HG03097 (cell line): ENCODE measurements at regions not wholly inside any gene's neighbourhood (a gene's known extent, or its start where the extent isn't known, plus 50 kb on each side); places are given as distances from the start of the nearest gene placed in this dataset.
"Not testable (repeated sequence)": the region's sequence is repeated elsewhere in the genome, so short reads cannot be mapped to it uniquely, and the experiment has no call there.

Experiments used
- ATAC-seq: cut with Tn5 transposase; IDR thresholded peaks from one replicate; pipeline ENCODE4 v1.9.1; 2021; ENCODE audit not compliant: unreplicated experiment, low FRiP score

DNA sequence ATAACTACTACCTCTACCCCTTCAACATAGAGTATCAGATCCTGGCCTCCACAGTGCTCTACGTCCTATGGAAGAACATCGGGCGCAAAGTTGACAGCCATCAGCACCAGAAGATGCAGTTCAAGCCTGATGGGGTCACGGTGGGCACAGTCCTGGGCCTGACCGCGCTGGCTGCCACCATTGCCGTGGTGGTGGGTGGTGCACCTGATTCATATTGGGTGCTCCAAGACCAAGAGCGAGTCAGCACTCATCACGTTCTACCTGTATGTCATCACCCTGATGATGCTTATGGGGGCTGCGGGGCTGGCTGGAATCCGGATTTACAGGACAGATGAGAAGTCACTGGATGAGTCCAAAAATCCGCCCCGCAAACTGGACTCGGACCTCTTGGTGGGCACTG is 846.4 kb downstream of the RPIA start:
- ATAC-seq, result not testable (repeated sequence)

DNA sequence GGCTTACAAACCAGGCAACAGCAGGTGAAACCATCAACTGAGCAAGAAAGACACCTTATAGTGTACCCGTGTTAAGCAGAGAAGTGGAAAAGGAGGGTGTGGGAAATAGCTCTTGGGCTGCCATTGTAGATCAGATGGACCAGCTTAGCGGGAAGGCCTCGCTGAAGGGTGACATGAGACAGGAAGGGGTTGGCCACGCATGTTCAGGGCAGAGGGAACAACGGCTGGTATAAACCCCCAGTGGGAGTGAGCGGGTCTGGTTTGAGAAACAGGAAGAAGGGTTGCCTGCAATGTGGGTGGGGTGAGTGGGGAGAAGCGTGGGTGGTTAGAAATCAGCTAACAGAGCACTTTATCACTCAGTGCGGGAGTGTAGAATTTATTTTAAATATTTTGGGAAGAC is 852.6 kb downstream of the RPIA start:
- ATAC-seq, result not testable (repeated sequence)

DNA sequence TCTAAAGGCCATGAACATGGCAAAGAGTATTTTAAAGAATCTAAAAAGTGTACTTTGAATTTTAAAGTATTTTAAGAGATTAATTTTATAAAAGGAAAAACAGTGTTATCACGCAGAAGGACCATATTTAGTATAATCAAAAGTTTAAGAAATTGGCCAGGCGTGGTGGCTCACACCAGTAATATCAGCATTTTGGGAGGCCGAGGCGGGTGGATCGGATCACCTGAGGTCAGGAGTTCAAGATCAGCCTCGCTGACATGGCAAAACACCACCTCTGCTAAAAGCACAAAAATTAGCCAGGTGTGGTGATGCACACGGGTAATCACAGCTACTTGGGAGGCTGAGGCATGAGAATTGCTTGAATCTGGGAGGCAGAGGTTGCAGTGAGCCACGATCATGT is 887.7 kb downstream of the RPIA start:
- ATAC-seq, result not testable (repeated sequence)

DNA sequence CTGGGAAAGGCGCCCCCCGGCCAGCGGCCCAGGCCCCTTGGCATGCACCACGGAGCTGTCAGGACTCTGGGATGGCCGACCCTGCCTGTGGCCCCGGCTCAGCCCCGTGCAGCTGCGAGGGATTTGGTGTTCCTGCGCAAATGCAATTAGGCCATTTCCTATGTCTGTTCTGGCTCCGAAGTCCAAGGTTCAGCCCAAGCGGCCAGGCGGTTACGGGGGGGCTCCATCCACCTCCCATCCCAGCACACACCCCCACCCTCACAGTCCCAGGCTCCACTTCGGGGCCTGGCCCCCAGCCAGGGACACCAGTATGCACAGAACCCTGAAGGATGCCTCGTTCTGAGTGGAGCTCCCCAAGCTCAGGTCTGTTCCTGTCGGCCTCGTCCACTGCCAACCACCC is 891.3 kb downstream of the RPIA start:
- ATAC-seq, result not testable (repeated sequence)

DNA sequence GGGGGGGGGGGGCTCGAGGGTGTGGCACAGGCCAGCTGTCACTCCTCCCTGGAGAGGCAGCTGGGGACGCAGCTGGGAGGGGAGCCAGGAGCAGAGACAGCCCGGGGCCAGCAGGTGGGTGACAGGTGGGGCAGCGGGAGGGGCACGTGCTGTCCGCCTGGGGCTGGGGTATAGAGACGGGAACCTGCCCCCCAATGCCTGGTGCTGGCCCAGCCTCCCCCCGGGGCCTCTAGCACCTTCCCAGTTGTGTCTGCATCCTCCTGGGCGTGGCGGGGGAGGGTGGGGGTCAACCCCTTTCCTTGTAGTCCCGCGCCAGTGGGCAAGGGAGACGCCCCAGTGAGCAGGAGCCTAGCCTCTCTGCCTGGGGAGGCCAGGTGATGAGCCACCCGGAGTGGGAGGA is 892.6 kb downstream of the RPIA start:
- ATAC-seq, result not testable (repeated sequence)

DNA sequence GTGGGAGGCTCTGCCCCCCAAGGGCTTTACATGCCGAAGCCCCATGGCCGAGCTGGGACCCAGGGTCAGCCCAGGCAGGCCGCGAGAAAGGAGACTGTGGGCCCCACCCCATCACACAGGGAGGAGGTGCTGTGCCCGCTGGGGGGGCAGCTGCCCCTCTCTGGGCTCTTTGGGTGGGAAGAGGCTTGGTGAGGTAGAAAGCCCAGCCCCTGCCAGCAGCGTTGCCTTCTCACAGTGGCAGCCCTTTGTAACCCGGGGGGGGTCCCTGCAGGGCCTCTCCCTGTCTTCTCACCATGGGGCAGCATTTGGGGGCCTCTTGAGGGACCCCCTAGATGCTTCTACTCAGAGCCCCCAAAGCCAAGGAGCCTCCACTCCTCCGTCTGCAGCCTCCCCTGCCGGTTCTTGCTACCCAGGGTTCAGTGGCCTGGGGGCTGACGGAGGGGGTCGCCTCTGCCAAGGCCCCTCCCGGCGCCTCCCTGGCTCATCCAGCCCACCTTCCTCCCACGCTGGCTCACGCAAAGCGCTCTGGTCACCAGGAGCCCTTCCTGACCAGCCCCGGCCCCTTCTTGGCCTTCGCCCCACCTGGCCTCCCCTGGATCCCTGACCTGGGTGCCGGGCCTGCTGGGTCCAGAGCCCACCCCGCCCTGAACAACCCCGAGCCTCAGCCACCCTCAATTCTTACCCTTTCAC is 893.5 kb downstream of the RPIA start:
- ATAC-seq, result not testable (repeated sequence)

DNA sequence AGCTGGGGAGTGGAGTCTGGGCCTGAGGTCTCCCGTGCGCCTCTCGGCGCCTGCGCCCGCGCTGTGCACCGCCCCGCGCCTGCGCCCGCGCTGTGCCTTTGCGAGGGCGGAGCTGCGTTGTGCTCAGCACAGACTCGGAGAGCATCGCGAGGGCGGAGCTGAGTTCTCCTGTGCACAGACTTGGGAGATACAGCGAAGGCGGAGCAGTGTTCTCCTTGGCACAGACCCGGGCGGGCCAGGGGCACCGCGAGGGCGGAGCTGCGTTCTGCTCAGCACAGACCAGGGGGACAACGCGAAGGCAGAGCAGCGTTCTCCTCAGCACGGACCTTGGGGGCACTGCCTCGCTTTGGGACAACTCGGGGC is 894.1 kb downstream of the RPIA start:
- peak; percentile 77 for ATAC-seq

DNA sequence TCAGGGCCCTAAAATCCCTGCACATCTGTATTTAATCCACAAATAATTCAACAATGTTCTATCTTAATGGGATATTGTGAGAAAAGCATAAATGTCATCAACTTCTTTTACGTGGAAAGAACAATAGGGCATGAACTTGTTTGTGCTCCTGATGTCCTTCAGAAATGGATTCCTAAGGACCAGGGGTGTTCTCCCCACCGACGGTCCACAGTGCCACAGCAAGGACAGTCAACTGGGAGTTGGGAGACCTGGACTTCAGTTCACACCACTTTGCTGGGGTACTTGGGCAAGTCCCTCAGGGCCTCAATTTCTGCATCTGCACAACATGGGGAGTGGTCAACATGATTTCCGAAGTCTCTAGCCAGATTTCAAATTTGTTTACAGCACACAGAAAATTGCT is 908.4 kb downstream of the RPIA start:
- ATAC-seq, result not testable (repeated sequence)

DNA sequence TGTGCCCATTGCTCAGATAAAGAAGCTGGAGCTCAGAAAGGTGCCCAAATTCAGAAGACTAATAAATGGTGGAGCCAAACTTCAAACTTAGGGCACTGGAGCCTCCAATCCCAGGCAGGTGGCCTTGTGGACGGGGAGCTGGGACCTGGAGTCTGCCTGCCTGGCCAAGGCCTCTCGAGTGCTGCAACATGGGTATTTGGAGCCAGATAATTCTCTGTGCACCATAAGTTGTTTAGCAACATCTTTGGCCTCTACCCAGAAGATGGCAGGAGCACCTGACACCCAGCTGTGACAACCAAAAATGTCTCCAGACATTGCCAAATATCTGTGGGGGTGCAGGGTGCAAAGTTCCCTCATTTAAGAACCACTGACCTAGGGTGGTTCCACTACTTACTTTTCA is 915.0 kb downstream of the RPIA start:
- not testable (repeated sequence) for ATAC-seq

DNA sequence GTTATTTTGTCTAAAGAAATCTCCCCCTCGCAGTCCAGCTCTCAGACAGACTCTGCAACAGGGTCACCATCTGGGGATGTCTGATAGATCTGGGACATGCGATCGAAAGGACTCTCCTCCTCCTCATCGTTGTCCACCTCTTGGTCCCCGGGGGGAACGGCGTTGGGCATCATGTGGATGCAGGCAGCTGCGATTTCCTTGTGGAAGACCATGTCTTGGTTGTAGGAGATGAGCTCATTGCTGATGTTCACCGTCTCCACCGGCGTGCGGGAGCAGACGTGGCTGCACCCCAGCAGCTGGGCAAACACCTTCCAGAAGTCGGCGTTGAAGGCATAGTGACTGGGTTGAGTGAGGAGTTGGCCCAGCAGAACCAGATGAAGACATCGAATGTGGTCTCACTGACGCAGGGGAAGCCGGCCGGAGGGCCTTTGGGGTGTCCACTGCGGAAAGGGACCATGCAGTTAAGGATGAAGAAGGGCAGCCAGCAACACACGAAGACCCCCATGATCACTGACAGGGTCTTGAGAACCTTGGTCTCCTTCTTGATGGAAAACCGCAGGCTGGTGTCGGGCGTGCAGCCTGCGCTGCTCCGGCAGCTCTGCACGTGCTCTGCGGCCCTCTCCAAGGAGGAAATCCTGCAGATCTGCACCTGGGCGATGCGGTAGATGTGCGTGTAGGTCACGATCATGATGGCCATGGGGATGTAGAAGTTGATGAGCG is 918.9 kb downstream of the RPIA start:
- not testable (repeated sequence) for ATAC-seq

DNA sequence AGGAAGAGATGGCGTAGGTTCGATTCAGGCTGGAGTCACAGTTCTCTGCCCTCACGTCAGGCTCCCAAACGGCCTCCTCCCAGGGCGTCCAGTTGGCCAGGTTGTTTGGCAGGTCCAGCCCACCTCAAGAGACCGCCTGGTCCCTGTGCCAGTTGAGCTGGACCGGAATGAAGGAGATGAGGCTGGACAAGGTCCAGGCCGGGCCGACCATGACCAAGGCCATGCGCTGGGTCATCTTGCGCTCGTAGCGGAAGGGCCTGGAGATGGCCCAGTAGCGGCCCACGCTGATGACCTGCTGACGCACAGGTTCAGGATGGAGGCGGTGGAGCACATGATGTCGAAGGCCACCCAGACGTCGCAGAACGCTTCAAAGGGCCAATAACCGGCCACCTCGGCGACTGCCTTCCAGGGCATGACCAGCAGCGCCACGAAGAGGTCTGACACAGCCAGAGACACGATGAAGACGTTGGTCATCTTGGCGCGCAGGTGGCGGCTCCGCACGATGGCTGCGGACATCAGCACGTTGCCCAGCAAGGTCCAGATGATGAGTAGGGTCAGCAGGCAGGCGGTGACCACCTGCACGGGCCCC is 919.5 kb downstream of the RPIA start:
- ATAC-seq, result not testable (repeated sequence)

DNA sequence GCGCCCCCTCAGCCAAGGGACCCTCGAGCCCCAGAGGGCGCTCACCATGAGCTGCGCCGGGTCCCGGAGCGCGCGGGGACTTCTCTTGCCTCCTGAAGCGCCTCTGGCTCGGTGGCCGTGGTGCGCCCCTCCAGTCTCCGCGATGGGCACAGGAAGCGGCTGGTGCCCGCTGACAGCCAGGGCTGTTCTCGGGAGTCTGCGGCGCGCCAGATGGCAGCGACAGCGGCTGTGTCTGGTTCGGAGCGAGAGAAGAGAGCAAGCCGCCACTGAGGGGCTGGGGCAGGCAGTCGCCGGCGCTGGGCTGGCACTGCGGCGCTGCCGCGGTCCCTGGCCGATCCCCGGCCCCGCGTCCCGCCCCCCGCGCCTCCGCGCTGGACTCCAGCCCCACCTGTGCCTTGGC is 920.2 kb downstream of the RPIA start:
- not testable (repeated sequence) for ATAC-seq

DNA sequence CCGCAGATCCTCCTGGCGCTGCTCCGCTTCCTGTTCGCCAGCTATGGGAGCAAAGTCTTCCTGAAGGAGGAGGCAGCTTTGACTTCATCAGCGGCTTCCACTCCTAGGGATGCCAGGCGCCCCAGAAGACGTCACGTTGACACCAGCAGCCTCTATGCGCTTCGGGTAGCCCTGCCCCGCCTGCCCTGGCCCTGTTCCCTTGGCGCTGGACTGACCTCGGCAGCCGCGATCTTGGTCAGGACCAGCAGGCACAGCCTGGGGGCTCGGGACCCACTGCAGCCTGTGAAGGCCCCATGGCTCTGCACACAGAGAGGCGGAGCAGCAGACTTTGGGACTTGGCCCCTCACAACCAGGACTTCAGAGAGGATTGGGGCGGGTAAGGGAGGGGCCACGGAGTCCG is 957.8 kb downstream of the RPIA start:
- ATAC-seq, result not testable (repeated sequence)

DNA sequence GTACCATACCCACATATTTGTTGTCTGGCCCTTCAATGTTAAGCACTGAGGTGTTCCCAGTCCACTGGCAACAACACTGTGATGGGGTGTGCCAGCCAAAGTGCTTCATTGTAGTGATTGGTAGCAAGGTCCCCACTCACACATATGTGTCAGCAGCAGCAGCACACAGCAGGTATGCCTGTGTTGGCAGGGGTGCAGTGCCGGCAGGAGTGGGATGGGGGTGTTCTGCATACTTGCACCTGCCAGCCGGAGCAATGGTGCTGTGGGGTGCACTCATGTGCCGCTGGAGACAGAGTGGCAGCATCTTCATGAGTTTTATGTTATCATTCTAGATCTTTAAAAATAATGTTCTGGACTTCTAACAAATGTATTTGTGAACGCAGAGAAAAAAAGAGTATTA is 987.8 kb downstream of the RPIA start:
- not testable (repeated sequence) for ATAC-seq
